Heart left ventricle (tissue), 13 donors: ENCODE measurements at regions not wholly inside any gene's neighbourhood (a gene's known extent, or its start where the extent isn't known, plus 50 kb on each side); places are given as distances from the start of the nearest gene placed in this dataset.

Source experiments
- CTCF ChIP-seq, 12 donors: fragments of 200-600 bp; sonication (generic) in 4 of 12; IDR thresholded peaks; one replicate each; pipeline versions ENCODE4 v1.5.0 to v1.8.0; 2018 to 2022; ENCODE audit warnings: antibody characterized with exemption in 12 of 12, mild to moderate bottlenecking in 5 of 12
- POLR2A ChIP-seq, 2 donors: fragments of 450-650 bp; IDR thresholded peaks; one replicate each; pipeline ENCODE4 v1.6.1; 2017; ENCODE audit warnings: antibody characterized with exemption in 2 of 2, mild to moderate bottlenecking in 2 of 2, moderate library complexity in 2 of 2
- donor health status: ischemic (EF 13 %, LVEDD 7.1; RV severe dilation, severe dysfunction).
- donor health status: DM: no; HTN: yes; CAD: no.
- donor health status: DM: no; HTN: no; CAD: no.
- donor health status: ischemic (EF 25% LVEDD 6.9; RV normal size, moderate dysfunction).
- donor health status: ischemic (EF 25% LVEDD 5.7; RV mildly dilated, moderate dysfunction).
- donor health status: ischemic (EF 35%, LVEDD 5.7; RV mildly dilated, moderate dysfunction).
- donor health status: nonischemic (EF 11% LVEDD 7.7; RV severe dilation, severe dysfunction).
- donor health status: DM: yes; HTN: yes; CAD: no.
- donor health status: PGD.
- donor health status: ischemic (EF 29% LVEDD 5.4; RV normal size, mild dysfunction).
- donor health status: nonischemic (EF 23%, LVEDD 6.1; RV moderate dilation, normal function).

- TF ChIP-seq CTCF (IDR thresholded peaks at IDR 0.05) (no peak), POLR2A (IDR thresholded peaks at IDR 0.05) (no peak)
Observed at GRCh38 chr4:124526331-124526730, 186.2 kb downstream of the ANKRD50 start.
